Hematopoietic multipotent progenitor cell (in vitro differentiated cells): ENCODE measurements at regions not wholly inside any gene's neighbourhood (a gene's known extent, or its start where the extent isn't known, plus 50 kb on each side); places are given as distances from the start of the nearest gene placed in this dataset.
A peak's percentile ranks its signal among the peaks of the same experiment; 100 is the strongest.

Source experiments
- DNase-seq, 3 donors: peaks; one replicate each; pipeline ENCODE4 v3.0.0-alpha.2; 2011 to 2015; ENCODE audit warnings: low read depth in 2 of 3, low spot score in 2 of 3

DNA sequence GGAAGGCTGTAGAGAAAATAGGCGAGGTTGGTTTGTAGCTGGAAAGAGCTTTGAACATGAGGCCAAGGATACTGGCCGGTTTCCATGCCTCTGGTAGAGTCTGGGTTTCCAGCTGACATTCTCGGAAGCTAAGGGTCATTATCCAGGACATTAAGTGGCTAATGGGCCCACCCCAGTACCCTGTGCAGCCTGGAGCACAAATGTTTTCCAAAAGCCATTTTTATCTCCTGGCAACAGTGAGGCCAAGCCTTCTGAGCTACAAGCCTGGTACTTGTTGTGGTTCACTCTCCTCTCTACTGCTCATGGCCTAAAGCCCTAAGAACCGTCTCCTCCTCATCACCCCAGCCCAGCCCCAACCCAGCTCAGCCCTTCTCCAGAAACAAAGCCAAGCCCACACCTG lies 122.9 kb downstream of the DMRTA2 start:
- no peak for DNase-seq

DNA sequence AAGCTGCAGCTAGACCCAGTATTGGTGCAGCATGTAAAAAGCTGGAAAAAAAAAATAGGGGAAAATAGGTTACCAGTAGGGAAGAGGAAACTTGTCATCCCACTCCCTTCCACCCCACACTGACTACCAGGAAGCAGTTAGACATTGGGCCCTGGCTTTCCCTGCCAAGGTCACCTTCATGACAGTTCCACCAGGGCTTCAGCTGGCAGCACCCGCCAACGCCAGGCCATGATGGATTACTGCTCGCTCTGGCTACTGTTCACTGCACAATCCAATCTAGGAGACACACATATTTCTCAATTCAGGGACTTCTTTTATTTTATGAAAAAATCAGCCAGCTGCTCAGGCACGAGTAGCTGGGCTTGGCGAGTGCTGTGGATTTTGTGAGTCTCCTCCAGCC lies 127.7 kb downstream of the DMRTA2 start:
- no peak for DNase-seq

DNA sequence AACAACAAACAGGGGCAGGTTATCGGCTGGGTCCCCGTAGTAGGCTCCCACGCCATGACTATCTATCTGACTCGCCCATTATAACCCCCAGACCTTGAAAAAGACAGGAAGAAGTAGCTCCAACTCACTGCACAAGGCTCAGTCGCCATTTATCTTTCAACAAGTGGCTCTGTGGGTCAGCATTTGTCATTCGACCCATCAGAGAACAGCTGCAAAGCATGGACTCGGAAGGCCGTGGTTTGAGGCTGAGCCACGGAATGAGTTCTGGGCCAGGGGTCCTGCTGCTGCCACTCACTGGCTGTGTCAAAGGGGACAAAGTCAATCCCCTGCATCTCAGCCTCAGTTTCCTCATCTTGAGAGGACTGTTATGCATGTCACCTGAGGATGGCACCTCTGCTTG lies 131.0 kb downstream of the DMRTA2 start:
- DNase-seq: no peak

- DNase-seq: no peak
Observed at GRCh38 chr1:50289495-50289894, 133.7 kb downstream of the DMRTA2 start.

DNA sequence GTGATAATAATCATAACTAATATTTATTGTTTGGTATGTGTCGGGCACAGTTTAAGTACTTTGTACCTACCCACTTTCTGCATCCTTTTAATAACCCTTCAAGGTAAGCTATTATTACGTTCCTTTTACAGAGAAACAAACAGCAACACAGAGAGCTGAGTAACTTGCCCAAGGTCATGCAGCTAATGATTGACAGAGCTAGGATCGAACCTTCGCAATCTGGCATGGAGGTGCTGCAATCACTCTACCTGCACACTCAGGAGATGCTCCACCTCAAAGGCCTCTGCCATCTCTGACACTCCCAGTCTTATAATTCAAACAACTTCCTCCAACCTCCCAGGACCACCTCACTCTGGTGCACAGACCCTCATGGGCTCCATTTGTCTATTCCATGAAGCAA lies 137.2 kb downstream of the DMRTA2 start:
- no peak for DNase-seq

GRCh38 chr1:50279622-50280330 lies 143.5 kb downstream of the DMRTA2 start:
- peak in 2 of 3 donors; percentile 28 to 63 for DNase-seq

- DNase-seq: no peak
Observed at GRCh38 chr1:50278961-50279360, 144.3 kb downstream of the DMRTA2 start.

- DNase-seq: no peak
Observed at GRCh38 chr1:50278410-50278809, 144.8 kb downstream of the DMRTA2 start.

DNA sequence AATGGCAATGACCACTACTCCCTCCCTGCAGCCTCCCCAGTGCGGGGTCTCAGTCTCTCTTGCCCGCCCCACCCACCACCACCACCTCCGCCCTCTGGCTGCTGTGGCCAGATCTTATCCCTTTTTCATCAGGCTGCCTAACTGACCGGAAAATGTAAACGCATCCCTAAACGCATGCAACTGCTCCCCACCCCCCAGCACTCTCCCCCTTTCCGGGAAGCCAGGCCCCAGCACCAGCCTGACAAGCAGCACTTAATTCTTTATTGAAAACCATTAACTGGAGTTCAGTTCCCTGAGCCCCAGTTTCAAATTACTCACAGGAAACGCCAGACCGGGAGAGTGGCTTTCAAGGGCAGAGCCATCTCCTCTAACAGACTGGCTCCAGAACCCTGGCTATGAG lies 147.7 kb downstream of the DMRTA2 start:
- DNase-seq: no peak

DNA sequence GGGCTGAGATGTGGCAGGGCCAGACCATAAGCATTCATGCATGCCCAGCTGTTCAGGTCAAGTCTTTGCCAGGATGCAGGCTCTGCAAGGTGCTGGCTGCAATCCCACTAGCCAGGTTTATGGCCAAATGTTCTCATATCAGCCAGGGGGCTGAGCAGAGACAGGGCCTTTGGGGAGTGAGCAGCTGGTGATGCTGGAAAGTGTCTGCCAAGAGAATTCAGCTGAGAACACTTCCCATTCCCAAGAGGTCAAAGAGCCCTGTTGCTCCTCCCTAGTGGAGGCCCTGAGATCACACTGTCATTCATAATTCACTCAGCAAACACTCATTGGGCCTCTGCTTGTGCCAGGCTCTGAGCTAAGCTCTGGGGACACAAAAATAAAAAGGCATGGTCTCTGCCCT lies 150.3 kb downstream of the DMRTA2 start:
- DNase-seq: no peak

GRCh38 chr1:50271968-50272578 lies 151.2 kb downstream of the DMRTA2 start:
- peak in 2 of 3 donors; percentile 26 to 60 for DNase-seq

GRCh38 chr1:50271337-50271736 lies 151.9 kb downstream of the DMRTA2 start:
- DNase-seq: no peak

DNA sequence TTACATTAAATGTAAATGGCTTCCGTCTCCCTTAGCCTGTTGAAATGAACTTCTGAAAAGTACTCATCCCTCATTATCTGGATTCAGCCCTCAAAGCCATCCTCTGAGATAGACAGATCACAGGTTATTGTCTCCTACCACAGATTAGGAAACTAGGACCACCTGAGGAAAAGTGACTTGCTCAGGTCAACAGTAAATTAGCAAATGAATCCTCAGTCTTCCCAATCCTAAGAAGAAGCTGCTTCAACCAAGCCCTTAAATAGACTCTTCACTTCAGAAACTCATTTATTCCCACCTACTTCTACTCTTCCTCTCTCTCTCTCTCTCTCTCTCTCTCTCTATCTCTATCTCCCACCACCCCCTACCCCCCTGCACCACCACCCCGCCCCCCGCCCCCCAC lies 152.3 kb downstream of the DMRTA2 start:
- DNase-seq: no peak

- peak in 2 of 3 donors; percentile 14 to 47 for DNase-seq
Observed at GRCh38 chr1:50268049-50268448, 155.2 kb downstream of the DMRTA2 start.

DNA sequence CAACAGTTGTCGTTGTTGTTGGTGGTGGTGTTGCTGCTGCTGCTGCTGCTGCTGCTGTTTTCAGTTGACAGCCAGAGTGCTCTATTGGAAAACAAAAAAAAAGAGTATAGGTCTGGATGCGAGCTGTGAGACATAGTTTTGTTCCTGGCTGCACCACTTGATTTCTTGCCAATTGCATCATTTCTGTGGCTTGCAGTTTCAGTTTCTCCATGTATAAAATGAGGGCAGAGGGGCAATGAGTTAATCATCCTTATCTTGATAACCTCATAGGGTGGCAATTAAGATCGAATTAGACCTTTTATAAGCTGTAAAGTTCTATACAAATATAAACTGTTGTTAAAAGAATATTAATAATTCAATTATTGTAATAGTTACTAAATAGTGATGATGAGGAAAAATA lies 156.7 kb downstream of the DMRTA2 start:
- DNase-seq: no peak

- DNase-seq: no peak
Observed at GRCh38 chr1:50265790-50266314, 157.1 kb downstream of the ELAVL4 start.

DNA sequence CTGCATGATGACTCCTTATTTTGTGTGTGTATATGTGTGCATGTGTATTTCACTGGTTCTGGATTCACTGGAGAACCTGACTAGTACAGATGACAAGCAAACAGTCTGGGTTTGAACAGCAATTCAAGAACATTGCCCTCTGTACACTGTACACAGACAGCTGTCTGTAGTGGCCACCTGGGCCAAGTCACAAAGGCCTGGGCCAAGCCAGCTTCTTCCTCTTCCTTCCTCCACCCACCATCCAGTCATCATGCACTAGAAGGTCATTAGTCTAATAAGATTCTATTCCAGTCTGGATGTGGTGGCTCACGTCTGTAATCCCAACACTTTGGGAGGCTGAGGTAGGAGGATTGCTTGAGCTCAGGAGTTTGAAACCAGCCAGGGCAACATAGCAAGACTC lies 155.9 kb downstream of the ELAVL4 start:
- DNase-seq: no peak

DNA sequence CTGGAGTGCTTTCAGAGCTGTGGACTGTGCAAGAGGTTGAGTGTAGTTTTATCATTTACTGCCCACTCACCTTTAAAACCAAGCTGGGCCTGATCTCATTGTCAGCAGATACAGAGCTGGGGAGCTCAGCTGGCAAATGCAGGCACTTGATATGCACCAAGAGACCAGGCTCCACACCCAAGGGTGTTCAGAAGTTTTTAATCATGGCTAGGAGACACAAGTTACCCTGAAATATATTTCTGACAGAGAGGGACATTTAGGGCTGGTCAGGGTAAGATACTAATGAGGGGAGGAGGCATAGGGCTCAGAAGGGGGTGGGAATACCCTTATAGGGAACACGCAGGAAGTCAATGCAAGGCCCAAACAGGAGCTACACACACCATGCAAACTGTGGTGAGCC lies 153.7 kb downstream of the ELAVL4 start:
- no peak for DNase-seq

DNA sequence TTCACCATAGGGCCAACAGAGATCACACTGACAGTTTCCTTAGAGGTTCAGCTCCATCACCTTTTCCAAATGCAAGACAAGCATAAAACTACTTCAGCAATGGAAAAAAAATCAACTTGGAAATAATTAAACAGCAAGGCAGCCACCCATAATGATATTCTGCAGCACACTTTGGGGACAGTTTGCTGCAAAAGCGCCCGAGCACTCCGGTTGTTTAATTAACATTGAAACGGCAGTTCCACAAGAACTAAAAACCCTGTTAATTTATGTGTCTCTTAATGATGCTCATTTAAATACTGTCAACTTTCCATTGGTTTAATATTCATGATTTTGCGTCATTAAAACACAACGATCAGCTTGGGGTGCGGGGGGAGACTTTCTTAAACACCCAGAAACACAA lies 153.2 kb downstream of the ELAVL4 start:
- DNase-seq: no peak

GRCh38 chr1:50257940-50258685 lies 149.4 kb downstream of the ELAVL4 start:
- no peak for DNase-seq

- no peak for DNase-seq
Observed at GRCh38 chr1:50257029-50257428, 148.3 kb downstream of the ELAVL4 start.
